ENCODE measurements at regions not wholly inside any gene's neighbourhood (a gene's known extent, or its start where the extent isn't known, plus 50 kb on each side); places are given as distances from the start of the nearest gene placed in this dataset.

- RAD21 ChIA-PET (ENCODE audit: unreplicated experiment): interaction anchor here (1.0 to 1.1 kb wide), 3 partner anchors 9 to 16 kb away, joined by 3 to 6 read pairs (median 4); no protein-coding TSS in a partner anchor
- no peaks in the 10 kb centered on the region for H3K27me3 ChIP-seq (replicated peaks in 1 of 2; ENCODE audit: control insufficient read depth in 2 of 2, insufficient read depth in 2 of 2, low read length in 1 of 2)
- H3K27ac ChIP-seq (ENCODE audit: control insufficient read depth, insufficient read depth): no peak overlapping the region
- in situ Hi-C loops (cut with MboI) (no loop called here), intact Hi-C loops (cut with micrococcal nuclease; ENCODE audit: unreplicated experiment) (no loop called here)
- CTCF ChIA-PET: interaction anchor here (0.9 to 1.9 kb wide), 5 partner anchors 9 to 149 kb away, joined by 3 to 6 read pairs (median 4); no protein-coding TSS in a partner anchor
- POLR2A ChIA-PET: no interaction called here
- SMC1A ChIA-PET (ENCODE audit: uncharacterized antibody, unreplicated experiment): interaction anchor here (0.7 to 2.3 kb wide), 4 partner anchors 9 to 154 kb away, joined by 3 to 10 read pairs (median 4); no protein-coding TSS in a partner anchor
- no peaks in the 10 kb centered on the region for H3K36me3 ChIP-seq (ENCODE audit: control insufficient read depth in 2 of 2, insufficient read depth in 2 of 2, low read length in 1 of 2)
- no peaks in the 10 kb centered on the region for H3K9me3 ChIP-seq (replicated peaks; ENCODE audit: control insufficient read depth, insufficient read depth, low read length)
- BruUV-seq (replicated peaks): no TSS peak
- no peak overlapping the region for H3K4me3 ChIP-seq
- no peak overlapping the region for H3K4me2 ChIP-seq (ENCODE audit: control insufficient read depth, insufficient read depth)
- no peak for ATAC-seq
- H3K9ac ChIP-seq (ENCODE audit: control insufficient read depth, insufficient read depth, low read length): no peak overlapping the region
- H3K79me2 ChIP-seq (ENCODE audit: control insufficient read depth, insufficient read depth, low read length): no peaks in the 10 kb centered on the region
- H3K4me1 ChIP-seq (ENCODE audit: control insufficient read depth, insufficient read depth, low read length): no peaks in the 10 kb centered on the region
- no peak for DNase-seq (ENCODE audit: low read depth, low spot score)
- 57% methylated on average over 2 of the region's 2 CpGs for WGBS (ENCODE audit: insufficient coverage, insufficient replicate concordance, low lambda C conversion rate, missing lambda C conversion rate)
- H2AFZ ChIP-seq (ENCODE audit: control insufficient read depth, low read depth, low read length): no peak overlapping the region
- FAIRE-seq: no peak
- no peaks in the 10 kb centered on the region for H4K20me1 ChIP-seq (ENCODE audit: control insufficient read depth, insufficient read depth)
- no peak for TF ChIP-seq POU2F2 (IDR thresholded peaks at IDR 0.05; ENCODE audit: borderline replicate concordance, low read depth, low read length)
- no peak for TF ChIP-seq SP1 (IDR thresholded peaks at IDR 0.05; ENCODE audit: low read depth, low read length)
- no peak for TF ChIP-seq IKZF2 (IDR thresholded peaks at IDR 0.05)
- TF ChIP-seq CTCF (IDR thresholded peaks at IDR 0.05 in 2 of 3, conservative IDR thresholded peaks at IDR 0.05 in 1 of 3; ENCODE audit: control insufficient read depth in 2 of 3, extremely low read depth in 1 of 3, insufficient read depth in 1 of 3, low read depth in 3 of 3, low read length in 3 of 3): no peak
- no peak for TF ChIP-seq EGR1 (IDR thresholded peaks at IDR 0.05; ENCODE audit: borderline replicate concordance in 1 of 2, low read depth in 2 of 2, low read length in 2 of 2)
- TF ChIP-seq ZBTB40 (IDR thresholded peaks at IDR 0.05; ENCODE audit: borderline replicate concordance): no peak
- TF ChIP-seq E2F4 (IDR thresholded peaks at IDR 0.05; ENCODE audit: low read depth, low read length): no peak
- no peak for TF ChIP-seq NFYA (IDR thresholded peaks at IDR 0.05; ENCODE audit: borderline replicate concordance, low read depth, low read length)
- no peak for TF ChIP-seq STAT1 (conservative IDR thresholded peaks at IDR 0.05)
- no peak for TF ChIP-seq ZNF274 (IDR thresholded peaks at IDR 0.05; ENCODE audit: insufficient read depth, insufficient read length)
- TF ChIP-seq USF2 (IDR thresholded peaks at IDR 0.05; ENCODE audit: borderline replicate concordance, low read depth, low read length): no peak
- TF ChIP-seq JUND (IDR thresholded peaks at IDR 0.05; ENCODE audit: low read depth, low read length): no peak
- TF ChIP-seq ZZZ3 (IDR thresholded peaks at IDR 0.05; ENCODE audit: control insufficient read depth, insufficient read length, low read depth): no peak
- no peak for TF ChIP-seq HSF1 (IDR thresholded peaks at IDR 0.05; ENCODE audit: low read depth, low read length)
Measured at GRCh38 chr18:22829781-22830180, 103.3 kb upstream of the RBBP8 start.

Measured in GM12878 (cell line).